SK-N-SH (cell line): ENCODE measurements at regions not wholly inside any gene's neighbourhood (a gene's known extent, or its start where the extent isn't known, plus 50 kb on each side); places are given as distances from the start of the nearest gene placed in this dataset.

ENCODE experiments used
- CHD2 ChIP-seq: fragments of 150-350 bp; IDR thresholded peaks from 2 replicates; pipeline ENCODE4 v1.6.1; 2018; ENCODE audit warnings: low read length; ENCODE audit not compliant: partially characterized antibody
- CTCF ChIP-seq: fragments of 200-600 bp; sonication (generic); IDR thresholded peaks from 2 replicates; pipeline ENCODE4 v1.6.1; 2017; ENCODE audit warnings: antibody characterized with exemption, mild to moderate bottlenecking, moderate library complexity
- EP300 ChIP-seq, 2 experiments: IDR thresholded peaks; 2 replicates each; pipeline versions ENCODE4 v1.4.0 to v1.6.1; 2012; ENCODE audit warnings: borderline replicate concordance in 1 of 2, low read depth in 1 of 2, low read length in 1 of 2
- GATA2 ChIP-seq: sonication (generic); formaldehyde crosslinking; IDR thresholded peaks from 2 replicates; pipeline ENCODE4 v1.5.0; 2020; ENCODE audit warnings: mild to moderate bottlenecking, missing genetic modification reagents
- IRF3 ChIP-seq: fragments of 150-350 bp; IDR thresholded peaks from 2 replicates; pipeline ENCODE4 v1.6.1; 2016; ENCODE audit warnings: mild to moderate bottlenecking, low read depth, low read length
- JUND ChIP-seq: IDR thresholded peaks from 2 replicates; pipeline ENCODE4 v1.4.0; 2012
- MAX ChIP-seq: IDR thresholded peaks from 2 replicates; pipeline ENCODE4 v1.4.0; 2012; ENCODE audit warnings: low read depth
- NFIC ChIP-seq: IDR thresholded peaks from 2 replicates; pipeline ENCODE4 v1.4.0; 2012; ENCODE audit warnings: borderline replicate concordance
- POLR2AphosphoS5 ChIP-seq: IDR thresholded peaks from 2 replicates; pipeline ENCODE4 v1.6.1; 2012; ENCODE audit warnings: low read depth, low read length
- RAD21 ChIP-seq: IDR thresholded peaks from 2 replicates; pipeline ENCODE4 v1.6.1; 2012; ENCODE audit warnings: mild to moderate bottlenecking, low read length
- RFX5 ChIP-seq: IDR thresholded peaks from 2 replicates; pipeline ENCODE4 v1.6.1; 2012; ENCODE audit warnings: mild to moderate bottlenecking, improper control_type of control experiment, low read length
- SIN3A ChIP-seq: IDR thresholded peaks from 2 replicates; pipeline ENCODE4 v1.6.1; 2012; ENCODE audit warnings: low read depth, mild to moderate bottlenecking, low read length, moderate library complexity, borderline replicate concordance
- TAF1 ChIP-seq: IDR thresholded peaks from 2 replicates; pipeline ENCODE4 v1.6.1; 2012; ENCODE audit warnings: low read depth, mild to moderate bottlenecking, low read length, moderate library complexity, borderline replicate concordance

- no peak for TF ChIP-seq SIN3A
- TF ChIP-seq RFX5: no peak
- no peak for TF ChIP-seq CHD2
- no peak for TF ChIP-seq GATA2 (CRISPR knock-in tag)
- no peak for TF ChIP-seq POLR2AphosphoS5
- no peak for TF ChIP-seq CTCF
- TF ChIP-seq NFIC: no peak
- TF ChIP-seq TAF1: no peak
- no peak for TF ChIP-seq IRF3
- TF ChIP-seq EP300 (IDR thresholded peaks at IDR 0.05; ENCODE audit: borderline replicate concordance in 1 of 2, low read depth in 1 of 2, low read length in 1 of 2): no peak
- TF ChIP-seq MAX: no peak
- no peak for TF ChIP-seq JUND
- no peak for TF ChIP-seq RAD21
These were observed 793.3 kb downstream of the TDRD15 start for GRCh38 chr2:21916934-21917522.
